GM21526 (cell line): ENCODE measurements at regions not wholly inside any gene's neighbourhood (a gene's known extent, or its start where the extent isn't known, plus 50 kb on each side); places are given as distances from the start of the nearest gene placed in this dataset.
"Not testable (repeated sequence)": the region's sequence is repeated elsewhere in the genome, so short reads cannot be mapped to it uniquely, and the experiment has no call there.

Experiments
- ATAC-seq: cut with Tn5 transposase; IDR thresholded peaks from one replicate; pipeline ENCODE4 v1.9.1; 2021; ENCODE audit warnings: moderate library complexity; ENCODE audit not compliant: unreplicated experiment, low FRiP score

GRCh38 chr16:86737083-86737482 is 158.7 kb downstream of the FOXL1 start:
- no peak for ATAC-seq

GRCh38 chr16:86738322-86738721 is 160.0 kb downstream of the FOXL1 start:
- ATAC-seq = not testable (repeated sequence)

GRCh38 chr16:86739178-86739577 is 160.8 kb downstream of the FOXL1 start:
- no peak for ATAC-seq

- no peak for ATAC-seq
These were observed 161.5 kb downstream of the FOXL1 start for GRCh38 chr16:86739808-86740207.

- ATAC-seq = no peak
These were observed 161.9 kb downstream of the FOXL1 start for GRCh38 chr16:86740298-86740697.

GRCh38 chr16:86740906-86741799 is 162.8 kb downstream of the FOXL1 start:
- ATAC-seq = no peak

GRCh38 chr16:86747761-86748160 is 169.4 kb downstream of the FOXL1 start:
- ATAC-seq = no peak

- ATAC-seq = no peak
These were observed 170.3 kb downstream of the FOXL1 start for GRCh38 chr16:86748652-86749051.

- ATAC-seq = no peak
These were observed 173.0 kb downstream of the FOXL1 start for GRCh38 chr16:86751076-86752030.

GRCh38 chr16:86752582-86753175 is 174.3 kb downstream of the FOXL1 start:
- no peak for ATAC-seq

- ATAC-seq = no peak
These were observed 175.1 kb downstream of the FOXL1 start for GRCh38 chr16:86753399-86753798.

- ATAC-seq = no peak
These were observed 177.2 kb downstream of the FOXL1 start for GRCh38 chr16:86755571-86756006.

- ATAC-seq = no peak
These were observed 178.7 kb downstream of the FOXL1 start for GRCh38 chr16:86756882-86757703.

- ATAC-seq = no peak
These were observed 179.3 kb downstream of the FOXL1 start for GRCh38 chr16:86757704-86758040.

GRCh38 chr16:86758932-86759331 is 180.6 kb downstream of the FOXL1 start:
- ATAC-seq = no peak

GRCh38 chr16:86761111-86762031 is 183.0 kb downstream of the FOXL1 start:
- ATAC-seq = no peak

GRCh38 chr16:86762095-86762494 is 183.7 kb downstream of the FOXL1 start:
- no peak for ATAC-seq

GRCh38 chr16:86763819-86764218 is 185.5 kb downstream of the FOXL1 start:
- no peak for ATAC-seq

GRCh38 chr16:86764551-86764950 is 186.2 kb downstream of the FOXL1 start:
- no peak for ATAC-seq
